Caco-2 (cell line): ENCODE measurements at regions not wholly inside any gene's neighbourhood (a gene's known extent, or its start where the extent isn't known, plus 50 kb on each side); places are given as distances from the start of the nearest gene placed in this dataset.

ENCODE experiments used
- BruUV-seq: library from RNA; stranded (reverse); fragments of 400-500 nt; replicated peaks from 2 replicates; lab custom pipeline; 2021; lab: Mats Ljungman, UMichigan
- CTCF ChIA-PET: fragments of 300-600 bp; sonication (Branson Sonifier 250); formaldehyde crosslinking; loops from one replicate; lab custom pipeline; 2022; ENCODE audit warnings: antibody characterized with exemption; lab: Charles Lee
- POLR2A ChIA-PET: fragments of 300-600 bp; sonication (Branson Sonifier 250); formaldehyde crosslinking; loops from one replicate; lab custom pipeline; 2022; ENCODE audit warnings: antibody characterized with exemption; lab: Charles Lee
- DNase-seq, 2 experiments: peaks; one replicate each; pipeline versions ENCODE4 v3.0.0 to v3.0.0-alpha.2; 2020 to 2022
- H3K27me3 ChIP-seq: replicated peaks from 2 replicates; pipeline ENCODE4 v1.6.0; 2011; ENCODE audit warnings: low read length; ENCODE audit not compliant: control insufficient read depth, insufficient read depth
- H3K36me3 ChIP-seq: 2 replicates; pipeline ENCODE4 v1.5.1; 2011; ENCODE audit warnings: low read length; ENCODE audit not compliant: control insufficient read depth, insufficient read depth
- H3K4me1 ChIP-seq: fragments of 250-450 bp; sonication (Bioruptor Pico); 2 replicates; pipeline ENCODE4 v1.5.1; 2020; ENCODE audit warnings: mild to moderate bottlenecking
- H3K4me3 ChIP-seq: 2 replicates; pipeline ENCODE4 v1.5.1; 2011; ENCODE audit warnings: low read depth, mild to moderate bottlenecking, control low read depth, low read length
- H3K9me3 ChIP-seq: fragments of 250-450 bp; sonication (Bioruptor Pico); 2 replicates; pipeline ENCODE4 v1.5.1; 2020; ENCODE audit warnings: mild to moderate bottlenecking, moderate library complexity
- H3K27ac Mint-ChIP-seq: one replicate; pipeline ENCODE4 v1.8.0; 2022; ENCODE audit warnings: mixed read lengths; ENCODE audit not compliant: unreplicated experiment
- H3K27me3 Mint-ChIP-seq: one replicate; pipeline ENCODE4 v1.8.0; 2022; ENCODE audit warnings: mixed read lengths; ENCODE audit not compliant: insufficient read depth, unreplicated experiment
- H3K36me3 Mint-ChIP-seq: one replicate; pipeline ENCODE4 v1.8.0; 2022; ENCODE audit warnings: mild to moderate bottlenecking, mixed read lengths; ENCODE audit not compliant: insufficient read depth, unreplicated experiment
- H3K4me1 Mint-ChIP-seq: one replicate; pipeline ENCODE4 v1.8.0; 2022; ENCODE audit warnings: low read depth, mixed read lengths; ENCODE audit not compliant: unreplicated experiment
- H3K4me3 Mint-ChIP-seq: one replicate; pipeline ENCODE4 v1.8.0; 2022; ENCODE audit warnings: mild to moderate bottlenecking, moderate library complexity, mixed read lengths; ENCODE audit not compliant: unreplicated experiment
- H3K9me3 Mint-ChIP-seq: one replicate; pipeline ENCODE4 v1.8.0; 2022; ENCODE audit warnings: mixed read lengths; ENCODE audit not compliant: unreplicated experiment
- CTCF ChIP-seq, 2 experiments: fragments of 200-600 bp in 1 of 2; IDR thresholded peaks; 1 replicate in 1 of 2; 2 replicates in 1 of 2; pipeline versions ENCODE4 v1.5.1 to v1.8.0; 2011 to 2022; ENCODE audit warnings: antibody characterized with exemption in 1 of 2, control low read depth in 1 of 2, inconsistent platforms in 1 of 2, low read depth in 1 of 2, low read length in 1 of 2, mild to moderate bottlenecking in 1 of 2, moderate library complexity in 1 of 2; ENCODE audit not compliant: insufficient read depth in 1 of 2, severe bottlenecking in 1 of 2, unreplicated experiment in 1 of 2
- intact Hi-C: fragments of 100-400 bp; cut with micrococcal nuclease; formaldehyde crosslinking; loops from one replicate; pipeline ENCODE4 v1.10.0; 2022; ENCODE audit not compliant: unreplicated experiment

DNA sequence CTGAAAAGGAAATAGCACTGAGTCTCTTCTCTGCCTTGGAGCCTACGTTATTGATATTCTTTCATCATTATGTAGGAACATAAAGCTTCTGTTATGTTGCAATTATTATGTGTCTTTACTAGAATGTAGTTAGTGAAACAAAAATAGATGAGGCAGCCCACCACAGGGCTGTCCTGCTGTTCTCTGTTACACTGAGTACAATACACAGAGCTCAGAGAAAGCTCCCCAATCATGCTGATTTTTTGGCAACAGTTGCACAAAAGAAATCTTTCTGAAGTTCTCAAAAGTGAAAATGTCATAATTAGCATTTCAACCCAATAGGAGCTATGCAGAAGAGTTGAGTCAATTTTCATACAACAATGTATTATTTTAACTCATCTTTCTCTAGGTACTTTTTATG, 119.5 kb downstream of the EFNB2 start:
- H3K27ac Mint-ChIP-seq: no peak overlapping the region
- no peak for TF ChIP-seq CTCF (IDR thresholded peaks at IDR 0.05; ENCODE audit: insufficient read depth in 1 of 2, low read depth in 1 of 2, low read length in 1 of 2, severe bottlenecking in 1 of 2, unreplicated experiment in 1 of 2)
- no peak for DNase-seq
- no peaks in the 10 kb centered on the region for H3K4me1 Mint-ChIP-seq
- H3K36me3 Mint-ChIP-seq: no peaks in the 10 kb centered on the region
- H3K4me1 ChIP-seq: no peaks in the 10 kb centered on the region
- intact Hi-C loops: loop anchor here (5.0 kb wide), 1 partner anchor 71 kb away; no protein-coding TSS in a partner anchor
- no peak overlapping the region for H3K4me3 Mint-ChIP-seq
- CTCF ChIA-PET: no interaction called here
- H3K36me3 ChIP-seq: no peaks in the 10 kb centered on the region
- POLR2A ChIA-PET: no interaction called here
- H3K9me3 Mint-ChIP-seq: no peaks in the 10 kb centered on the region
- no peaks in the 10 kb centered on the region for H3K9me3 ChIP-seq
- no peak overlapping the region for H3K4me3 ChIP-seq
- no TSS peak for BruUV-seq
- no peaks in the 10 kb centered on the region for H3K27me3 Mint-ChIP-seq
- no peaks in the 10 kb centered on the region for H3K27me3 ChIP-seq

- H3K4me1 Mint-ChIP-seq: no peaks in the 10 kb centered on the region
- Histone ChIP-seq H3K36me3 (no peaks in the 10 kb centered on the region), H3K4me3 (no peak overlapping the region), H3K9me3 (no peaks in the 10 kb centered on the region), H3K4me1 (no peaks in the 10 kb centered on the region), H3K27me3 (no peaks in the 10 kb centered on the region)
- BruUV-seq: no TSS peak
- TF ChIP-seq CTCF (IDR thresholded peaks at IDR 0.05; ENCODE audit: insufficient read depth in 1 of 2, low read depth in 1 of 2, low read length in 1 of 2, severe bottlenecking in 1 of 2, unreplicated experiment in 1 of 2): no peak
- H3K4me3 Mint-ChIP-seq: no peak overlapping the region
- no peaks in the 10 kb centered on the region for H3K9me3 Mint-ChIP-seq
- ChIA-PET POLR2A (no interaction called here), CTCF (no interaction called here)
- intact Hi-C loops: loop anchor here (5.0 kb wide), 1 partner anchor 72 kb away; no protein-coding TSS in a partner anchor
- H3K27me3 Mint-ChIP-seq: no peaks in the 10 kb centered on the region
- DNase-seq: no peak
- H3K36me3 Mint-ChIP-seq: no peaks in the 10 kb centered on the region
- no peak overlapping the region for H3K27ac Mint-ChIP-seq
Observed at GRCh38 chr13:106415442-106415841, 120.0 kb downstream of the EFNB2 start.

- TF ChIP-seq CTCF (IDR thresholded peaks at IDR 0.05; ENCODE audit: insufficient read depth in 1 of 2, low read depth in 1 of 2, low read length in 1 of 2, severe bottlenecking in 1 of 2, unreplicated experiment in 1 of 2): no peak
- H3K4me1 Mint-ChIP-seq: no peaks in the 10 kb centered on the region
Observed at GRCh38 chr13:106407338-106407737, 128.1 kb downstream of the EFNB2 start.

More at GRCh38 chr13:106407338-106407737, 128.1 kb downstream of the EFNB2 start:
- ChIA-PET CTCF (no interaction called here), POLR2A (no interaction called here)
- BruUV-seq: no TSS peak
- Histone ChIP-seq H3K9me3 (no peaks in the 10 kb centered on the region), H3K4me1 (no peaks in the 10 kb centered on the region), H3K27me3 (no peaks in the 10 kb centered on the region), H3K4me3 (no peak overlapping the region), H3K36me3 (no peaks in the 10 kb centered on the region)
- Mint-ChIP-seq H3K4me3 (no peak overlapping the region), H3K36me3 (no peaks in the 10 kb centered on the region), H3K27ac (no peak overlapping the region), H3K27me3 (no peaks in the 10 kb centered on the region), H3K9me3 (no peaks in the 10 kb centered on the region)
- no peak for DNase-seq
- intact Hi-C loops: no loop called here
